NT2/D1 (cell line): ENCODE measurements at regions not wholly inside any gene's neighbourhood (a gene's known extent, or its start where the extent isn't known, plus 50 kb on each side); places are given as distances from the start of the nearest gene placed in this dataset.

ENCODE experiments used
- YY1 ChIP-seq: IDR thresholded peaks from 2 replicates; pipeline ENCODE4 v1.6.1; 2011; ENCODE audit not compliant: insufficient read length, insufficient read depth
- ZNF274 ChIP-seq: IDR thresholded peaks from 2 replicates; pipeline ENCODE4 v1.6.1; 2011; ENCODE audit warnings: mild to moderate bottlenecking, low read depth, low read length

- TF ChIP-seq YY1 (no peak), ZNF274 (no peak)
Measured at GRCh38 chr2:184312970-184313369, 285.4 kb upstream of the ZNF804A start.
